Calu3 (cell line): ENCODE measurements at regions not wholly inside any gene's neighbourhood (a gene's known extent, or its start where the extent isn't known, plus 50 kb on each side); places are given as distances from the start of the nearest gene placed in this dataset.

Experiments
- BruUV-seq: library from RNA; stranded (reverse); fragments of 400-500 nt; replicated peaks from 2 replicates; lab custom pipeline; 2021; lab: Mats Ljungman, UMichigan
- CTCF ChIA-PET: fragments of 300-600 bp; sonication (Branson Sonifier 250); formaldehyde crosslinking; loops from one replicate; lab custom pipeline; 2022; ENCODE audit warnings: antibody characterized with exemption; lab: Charles Lee
- DNase-seq: peaks from one replicate; pipeline ENCODE4 v3.0.0; 2022
- H3K27ac Mint-ChIP-seq: one replicate; pipeline ENCODE4 v1.8.0; 2022; ENCODE audit warnings: mixed read lengths; ENCODE audit not compliant: unreplicated experiment
- H3K27me3 Mint-ChIP-seq: one replicate; pipeline ENCODE4 v1.8.0; 2022; ENCODE audit warnings: mixed read lengths; ENCODE audit not compliant: unreplicated experiment
- H3K36me3 Mint-ChIP-seq: one replicate; pipeline ENCODE4 v1.8.0; 2022; ENCODE audit warnings: mild to moderate bottlenecking, moderate library complexity, mixed read lengths; ENCODE audit not compliant: insufficient read depth, unreplicated experiment
- H3K4me1 Mint-ChIP-seq: one replicate; pipeline ENCODE4 v1.8.0; 2022; ENCODE audit warnings: mild to moderate bottlenecking, low read depth, mixed read lengths; ENCODE audit not compliant: unreplicated experiment
- H3K4me3 Mint-ChIP-seq: one replicate; pipeline ENCODE4 v1.8.0; 2022; ENCODE audit warnings: mild to moderate bottlenecking, low read depth, moderate library complexity, mixed read lengths; ENCODE audit not compliant: unreplicated experiment
- H3K9me3 Mint-ChIP-seq: one replicate; pipeline ENCODE4 v1.8.0; 2022; ENCODE audit warnings: low read depth, mixed read lengths; ENCODE audit not compliant: unreplicated experiment
- intact Hi-C: fragments of 100-400 bp; cut with micrococcal nuclease; formaldehyde crosslinking; loops from one replicate; pipeline ENCODE4 v1.10.0; 2022; ENCODE audit not compliant: unreplicated experiment
- TF ChIP-seq, protein P1 (sequence below): fragments of 200-600 bp; IDR thresholded peaks from one replicate; pipeline ENCODE4 v1.8.0; 2022; ENCODE audit warnings: antibody characterized with exemption; ENCODE audit not compliant: unreplicated experiment

DNA sequence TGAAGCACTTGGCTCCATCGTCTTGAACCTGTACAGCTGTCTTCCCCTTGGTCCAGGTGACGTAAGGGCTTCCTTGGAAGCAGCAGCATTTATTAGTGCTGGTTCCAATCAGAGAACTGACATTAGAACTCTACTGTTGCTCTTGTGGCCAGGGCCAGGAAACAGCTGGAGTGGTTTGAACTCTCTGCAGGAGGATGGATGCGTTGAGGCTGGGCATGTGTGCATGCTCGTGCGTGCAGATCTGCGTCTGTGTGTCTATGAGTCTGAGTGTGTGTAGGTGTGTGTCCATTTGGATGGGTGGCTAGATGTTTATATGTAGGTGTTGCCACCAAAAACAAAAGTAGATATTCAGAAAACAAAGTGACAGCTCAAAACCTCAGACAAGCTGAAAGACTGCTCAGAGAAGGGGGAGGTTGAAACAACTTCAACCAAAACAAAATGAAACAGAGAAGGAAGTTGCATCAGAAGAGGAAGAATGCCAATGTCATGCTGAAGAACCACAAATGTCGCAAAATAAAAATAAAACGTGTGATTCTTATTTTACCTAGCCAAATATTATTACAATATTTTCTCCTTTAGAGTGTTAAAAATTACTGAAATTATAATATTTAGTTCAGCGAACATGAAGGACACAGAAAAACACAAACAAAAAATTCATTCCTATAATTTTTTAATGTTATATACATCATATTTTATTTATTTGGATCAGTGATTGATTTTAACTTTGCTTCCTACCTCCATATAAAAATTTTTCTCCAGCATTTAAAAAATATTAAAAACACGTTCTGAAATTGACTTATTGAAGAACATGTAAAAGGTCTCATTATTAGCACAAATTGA lies 96.1 kb upstream of the MKLN1 start:
- Mint-ChIP-seq H3K27me3 (no peaks in the 10 kb centered on the region), H3K4me1 (peaks cover 48% of the 10 kb centered on the region), H3K36me3 (peaks cover 11% of the 10 kb centered on the region), H3K27ac (peak overlapping the region; percentile 18), H3K9me3 (no peaks in the 10 kb centered on the region), H3K4me3 (no peak overlapping the region)
- no TSS peak for BruUV-seq
- DNase-seq: no peak
- TF ChIP-seq, protein P1, sequence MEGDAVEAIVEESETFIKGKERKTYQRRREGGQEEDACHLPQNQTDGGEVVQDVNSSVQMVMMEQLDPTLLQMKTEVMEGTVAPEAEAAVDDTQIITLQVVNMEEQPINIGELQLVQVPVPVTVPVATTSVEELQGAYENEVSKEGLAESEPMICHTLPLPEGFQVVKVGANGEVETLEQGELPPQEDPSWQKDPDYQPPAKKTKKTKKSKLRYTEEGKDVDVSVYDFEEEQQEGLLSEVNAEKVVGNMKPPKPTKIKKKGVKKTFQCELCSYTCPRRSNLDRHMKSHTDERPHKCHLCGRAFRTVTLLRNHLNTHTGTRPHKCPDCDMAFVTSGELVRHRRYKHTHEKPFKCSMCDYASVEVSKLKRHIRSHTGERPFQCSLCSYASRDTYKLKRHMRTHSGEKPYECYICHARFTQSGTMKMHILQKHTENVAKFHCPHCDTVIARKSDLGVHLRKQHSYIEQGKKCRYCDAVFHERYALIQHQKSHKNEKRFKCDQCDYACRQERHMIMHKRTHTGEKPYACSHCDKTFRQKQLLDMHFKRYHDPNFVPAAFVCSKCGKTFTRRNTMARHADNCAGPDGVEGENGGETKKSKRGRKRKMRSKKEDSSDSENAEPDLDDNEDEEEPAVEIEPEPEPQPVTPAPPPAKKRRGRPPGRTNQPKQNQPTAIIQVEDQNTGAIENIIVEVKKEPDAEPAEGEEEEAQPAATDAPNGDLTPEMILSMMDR: no peak
- intact Hi-C loops: loop anchor here (10.0 kb wide), 1 partner anchor 73 kb away; no protein-coding TSS in a partner anchor
- CTCF ChIA-PET: no interaction called here

DNA sequence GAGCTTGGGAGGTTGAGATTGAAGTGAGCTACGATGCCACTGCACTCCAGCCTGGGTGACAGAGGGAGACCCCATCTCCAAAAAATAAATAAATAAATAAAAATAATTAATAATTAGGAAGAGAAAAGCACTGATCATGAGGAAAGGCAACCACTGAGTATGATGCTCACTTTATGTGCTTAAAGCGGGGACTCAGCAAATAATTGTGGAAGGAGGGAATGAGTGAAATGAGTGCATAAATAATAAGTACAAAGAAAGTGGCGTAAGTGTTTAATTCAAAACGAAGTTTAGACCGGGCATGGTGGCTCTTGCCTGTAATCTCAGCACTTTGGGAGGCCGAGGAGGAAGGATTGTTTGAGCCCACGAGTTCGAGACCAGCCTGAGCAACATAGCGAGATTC lies 94.9 kb upstream of the MKLN1 start:
- no TSS peak for BruUV-seq
- Mint-ChIP-seq H3K27ac (peak overlapping the region; percentile 28), H3K4me1 (peaks cover 48% of the 10 kb centered on the region)

DNA sequence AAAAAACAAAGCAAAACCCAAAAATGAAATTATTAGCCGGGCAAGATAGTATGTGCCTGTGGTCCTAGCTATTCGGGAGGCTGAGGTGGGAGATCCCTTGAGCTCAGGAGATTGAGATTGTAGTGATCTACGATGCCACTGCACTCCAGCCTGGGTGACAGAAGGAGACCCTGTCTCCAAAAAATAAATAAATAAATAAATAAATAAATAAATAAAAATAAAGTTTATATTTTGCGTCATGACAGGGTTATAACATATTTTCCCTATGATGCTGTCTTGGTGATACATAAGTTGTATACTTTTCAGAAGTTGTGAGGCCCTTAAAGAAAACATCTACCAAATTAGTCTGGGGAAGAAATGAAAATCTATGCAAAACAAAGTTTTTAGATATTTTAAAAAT lies 94.5 kb upstream of the MKLN1 start:
- no peaks in the 10 kb centered on the region for H3K9me3 Mint-ChIP-seq
- TF ChIP-seq, protein P1: no peak
- intact Hi-C loops: loop anchor here (10.0 kb wide), 1 partner anchor 72 kb away; no protein-coding TSS in a partner anchor
- no peak overlapping the region for H3K4me3 Mint-ChIP-seq
- no peak for DNase-seq
- CTCF ChIA-PET: no interaction called here
- peak overlapping the region; percentile 28 for H3K27ac Mint-ChIP-seq
- peaks cover 51% of the 10 kb centered on the region for H3K4me1 Mint-ChIP-seq
- peaks cover 12% of the 10 kb centered on the region for H3K36me3 Mint-ChIP-seq
- no peaks in the 10 kb centered on the region for H3K27me3 Mint-ChIP-seq
- BruUV-seq: no TSS peak

More for the DNA sequence above, 94.9 kb upstream of the MKLN1 start:
- TF ChIP-seq, protein P1: no peak
- intact Hi-C loops: loop anchor here (10.0 kb wide), 1 partner anchor 72 kb away; no protein-coding TSS in a partner anchor
- CTCF ChIA-PET: no interaction called here
- Mint-ChIP-seq H3K9me3 (no peaks in the 10 kb centered on the region), H3K4me3 (no peak overlapping the region), H3K27me3 (no peaks in the 10 kb centered on the region), H3K36me3 (peaks cover 11% of the 10 kb centered on the region)
- no peak for DNase-seq

DNA sequence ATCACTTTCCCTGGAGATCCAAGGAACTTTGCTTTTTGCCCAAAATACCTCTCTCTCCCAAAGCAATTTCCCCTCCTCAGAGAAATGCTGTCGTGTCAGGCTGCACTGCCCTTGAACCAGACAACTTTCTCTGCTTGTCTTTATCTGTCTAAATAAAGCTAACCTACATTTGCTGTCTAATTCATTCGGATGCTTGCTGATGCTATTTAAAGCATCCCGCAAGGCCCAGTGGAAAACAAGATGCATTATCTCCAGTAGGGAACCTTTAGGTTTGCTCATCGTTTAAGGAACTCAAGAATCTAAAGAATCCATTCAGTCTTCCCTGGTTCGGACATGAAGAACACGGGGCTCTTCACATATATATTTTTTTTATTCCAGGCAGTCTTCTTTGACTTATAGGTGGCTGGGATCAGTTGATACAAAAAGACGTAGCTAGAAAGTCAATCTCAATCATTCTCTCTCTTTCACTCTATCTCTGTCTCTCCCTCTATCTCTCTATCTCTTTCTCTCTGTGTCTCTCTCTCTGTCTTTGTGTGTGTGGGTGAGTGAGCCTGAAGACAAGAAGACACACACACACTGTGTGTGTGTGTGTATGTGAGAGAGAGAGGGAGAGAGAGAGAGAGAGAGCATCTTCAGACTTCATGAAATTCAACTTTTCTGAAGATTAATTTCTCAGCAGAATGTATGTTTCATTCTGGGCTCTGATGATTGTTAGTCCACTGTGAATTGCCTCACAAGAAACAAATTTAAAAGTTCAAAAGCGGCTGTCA lies 92.8 kb upstream of the MKLN1 start:
- TF ChIP-seq, protein P1: no peak
- H3K4me3 Mint-ChIP-seq: peak overlapping the region; percentile 26
- no peak for DNase-seq
- intact Hi-C loops: loop anchor here (5.0 to 10.0 kb wide), 2 partner anchors 70 to 123 kb away; no protein-coding TSS in a partner anchor
- peaks cover 58% of the 10 kb centered on the region for H3K4me1 Mint-ChIP-seq
- peak overlapping the region; percentile 91 for H3K27ac Mint-ChIP-seq
- H3K9me3 Mint-ChIP-seq: no peaks in the 10 kb centered on the region
- no peaks in the 10 kb centered on the region for H3K27me3 Mint-ChIP-seq
- BruUV-seq: no TSS peak
- peaks cover 16% of the 10 kb centered on the region for H3K36me3 Mint-ChIP-seq
- CTCF ChIA-PET: interaction anchor here (1.3 kb wide), 1 partner anchor 126 kb away, joined by 3 read pairs; no protein-coding TSS in a partner anchor
